Kidney (tissue), 13 donors: ENCODE measurements at regions not wholly inside any gene's neighbourhood (a gene's known extent, or its start where the extent isn't known, plus 50 kb on each side); places are given as distances from the start of the nearest gene placed in this dataset.

Experiments used
- DNase-seq, 5 donors: peaks; one replicate each; pipeline ENCODE4 v3.0.0-alpha.2; 2013 to 2020
- FAIRE-seq: peaks from 2 replicates; lab custom pipeline; 2012; peaks lifted over from hg19 to GRCh38; lab: Jason Lieb, UNC
- H3K27ac ChIP-seq, 2 donors: one replicate each; pipeline ENCODE4 v1.7.0; 2013; ENCODE audit warnings: low read depth in 2 of 2, low read length in 2 of 2, inconsistent platforms in 1 of 2
- H3K27me3 ChIP-seq: one replicate; pipeline ENCODE4 v1.7.1; 2013; ENCODE audit warnings: low read length, inconsistent platforms; ENCODE audit not compliant: control insufficient read depth, insufficient read depth
- H3K36me3 ChIP-seq, 3 donors: one replicate each; pipeline versions ENCODE4 v1.7.0 to v1.7.1; 2013; ENCODE audit warnings: low read length in 3 of 3, control low read depth in 1 of 3, inconsistent platforms in 1 of 3; ENCODE audit not compliant: insufficient read depth in 3 of 3, control insufficient read depth in 2 of 3
- H3K4me1 ChIP-seq, 3 donors: one replicate each; pipeline versions ENCODE4 v1.7.0 to v1.7.1; 2013; ENCODE audit warnings: low read length in 3 of 3, inconsistent platforms in 1 of 3, low read depth in 1 of 3; ENCODE audit not compliant: control insufficient read depth in 2 of 3, insufficient read depth in 2 of 3
- H3K4me3 ChIP-seq, 3 donors: one replicate each; pipeline versions ENCODE4 v1.7.0 to v1.8.1; 2013; ENCODE audit warnings: low read length in 3 of 3, control low read depth in 1 of 3, inconsistent platforms in 1 of 3
- H3K9ac ChIP-seq, 3 donors: one replicate each; pipeline versions ENCODE4 v1.7.0 to v1.7.1; 2013; ENCODE audit warnings: low read length in 3 of 3, control low read depth in 1 of 3, inconsistent platforms in 1 of 3
- H3K9me3 ChIP-seq, 3 donors: one replicate each; pipeline versions ENCODE4 v1.7.0 to v1.7.1; 2013; ENCODE audit warnings: low read length in 3 of 3, control low read depth in 1 of 3, inconsistent platforms in 1 of 3; ENCODE audit not compliant: control insufficient read depth in 2 of 3, insufficient read depth in 1 of 3
- CTCF ChIP-seq: IDR thresholded peaks from 3 replicates; pipeline ENCODE4 v1.5.1; 2012; ENCODE audit warnings: mild to moderate bottlenecking, moderate library complexity, borderline replicate concordance; ENCODE audit not compliant: insufficient read depth; ENCODE audit errors: extremely low read depth
- intact Hi-C: fragments of 100-400 bp; cut with DNase I; formaldehyde crosslinking; loops from one replicate; pipeline ENCODE4 v1.11.1; 2022
- donor health status: control.
- donor health status: control.
- donor health status: control.
- donor health status: control.
- donor health status: control.
- donor health status: DM: yes; HTN: yes; CAD: no.
- donor health status: Normal renal cell carcinoma (clear cell type).

GRCh38 chr2:234435836-234436481 lies 60.9 kb downstream of the ARL4C start:
- no peak for TF ChIP-seq CTCF
- H3K4me3 ChIP-seq = no peak overlapping the region
- no peaks in the 10 kb centered on the region for H3K9me3 ChIP-seq
- no peak for FAIRE-seq
- H3K27me3 ChIP-seq = no peaks in the 10 kb centered on the region
- no peak overlapping the region for H3K9ac ChIP-seq
- H3K27ac ChIP-seq = no peak overlapping the region
- no peaks in the 10 kb centered on the region for H3K36me3 ChIP-seq
- H3K4me1 ChIP-seq = peaks cover 0 to 3% (median 0%) of the 10 kb centered on the region in 3 donors
- DNase-seq = no peak
- intact Hi-C loops = no loop called here

GRCh38 chr2:234433201-234433600 lies 63.7 kb downstream of the ARL4C start:
- no peaks in the 10 kb centered on the region for H3K9me3 ChIP-seq
- H3K27me3 ChIP-seq = no peaks in the 10 kb centered on the region
- intact Hi-C loops = no loop called here
- H3K36me3 ChIP-seq = no peaks in the 10 kb centered on the region
- DNase-seq (no peak), FAIRE-seq (no peak)
- H3K27ac ChIP-seq = no peak overlapping the region
- TF ChIP-seq CTCF = no peak
- no peak overlapping the region for H3K4me3 ChIP-seq
- peaks cover 0 to 2% (median 0%) of the 10 kb centered on the region in 3 donors for H3K4me1 ChIP-seq
- no peak overlapping the region for H3K9ac ChIP-seq

- DNase-seq (no peak), FAIRE-seq (no peak)
- no peak overlapping the region for H3K9ac ChIP-seq
- no peaks in the 10 kb centered on the region for H3K27me3 ChIP-seq
- intact Hi-C loops = no loop called here
- H3K4me3 ChIP-seq = no peak overlapping the region
- no peaks in the 10 kb centered on the region for H3K9me3 ChIP-seq
- H3K4me1 ChIP-seq = peaks cover 0 to 3% (median 0%) of the 10 kb centered on the region in 3 donors
- H3K27ac ChIP-seq = no peak overlapping the region
- H3K36me3 ChIP-seq = no peaks in the 10 kb centered on the region
- no peak for TF ChIP-seq CTCF
Measured at GRCh38 chr2:234430871-234431270, 66.0 kb downstream of the ARL4C start.

GRCh38 chr2:234429265-234429664 lies 67.6 kb downstream of the ARL4C start:
- H3K4me3 ChIP-seq = no peak overlapping the region
- H3K9me3 ChIP-seq = no peaks in the 10 kb centered on the region
- intact Hi-C loops = no loop called here
- H3K36me3 ChIP-seq = no peaks in the 10 kb centered on the region
- FAIRE-seq (no peak), DNase-seq (no peak)
- no peak overlapping the region for H3K9ac ChIP-seq
- H3K27ac ChIP-seq = no peak overlapping the region
- no peak for TF ChIP-seq CTCF
- H3K4me1 ChIP-seq = peaks cover 0 to 3% (median 0%) of the 10 kb centered on the region in 3 donors
- H3K27me3 ChIP-seq = no peaks in the 10 kb centered on the region
